ENCODE measurements at regions not wholly inside any gene's neighbourhood (a gene's known extent, or its start where the extent isn't known, plus 50 kb on each side); places are given as distances from the start of the nearest gene placed in this dataset.

DNA sequence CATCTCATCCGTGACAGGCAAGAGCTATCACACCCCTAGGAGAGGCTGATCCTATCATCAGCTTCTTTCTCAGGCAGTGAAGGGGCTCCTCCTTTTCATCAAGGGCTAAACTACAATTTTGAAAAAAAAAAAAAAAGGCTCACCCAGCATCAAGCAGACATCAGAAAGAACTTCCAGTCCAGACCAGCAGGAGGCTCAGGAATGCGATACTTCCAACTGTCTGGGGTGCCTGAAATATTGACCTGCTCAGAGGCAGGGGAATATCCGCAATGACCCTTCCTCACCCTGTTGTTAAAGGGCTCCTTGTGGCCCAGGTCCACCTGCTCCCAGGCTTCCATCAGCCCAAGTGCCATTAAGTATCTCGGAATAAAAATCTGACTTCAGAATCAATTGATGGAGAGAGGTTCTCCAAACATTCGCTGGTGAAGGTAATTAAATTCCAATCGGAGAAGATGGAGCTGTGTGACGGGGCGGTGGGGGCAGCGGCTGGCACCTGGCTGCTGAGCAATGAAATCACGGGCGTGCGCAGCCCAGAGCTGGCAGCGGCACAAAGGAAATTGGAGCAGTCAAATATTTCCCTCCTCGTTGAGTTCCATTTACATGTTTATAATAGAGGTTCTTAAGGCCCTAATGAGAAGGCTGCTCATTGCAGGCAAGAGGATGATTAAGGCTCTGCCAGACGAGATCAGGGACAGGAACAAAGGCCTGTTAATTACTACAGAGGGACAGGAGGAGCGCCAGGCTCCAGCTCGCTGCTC is 69.0 kb upstream of the THY1 start:
- TF ChIP-seq, protein P1, sequence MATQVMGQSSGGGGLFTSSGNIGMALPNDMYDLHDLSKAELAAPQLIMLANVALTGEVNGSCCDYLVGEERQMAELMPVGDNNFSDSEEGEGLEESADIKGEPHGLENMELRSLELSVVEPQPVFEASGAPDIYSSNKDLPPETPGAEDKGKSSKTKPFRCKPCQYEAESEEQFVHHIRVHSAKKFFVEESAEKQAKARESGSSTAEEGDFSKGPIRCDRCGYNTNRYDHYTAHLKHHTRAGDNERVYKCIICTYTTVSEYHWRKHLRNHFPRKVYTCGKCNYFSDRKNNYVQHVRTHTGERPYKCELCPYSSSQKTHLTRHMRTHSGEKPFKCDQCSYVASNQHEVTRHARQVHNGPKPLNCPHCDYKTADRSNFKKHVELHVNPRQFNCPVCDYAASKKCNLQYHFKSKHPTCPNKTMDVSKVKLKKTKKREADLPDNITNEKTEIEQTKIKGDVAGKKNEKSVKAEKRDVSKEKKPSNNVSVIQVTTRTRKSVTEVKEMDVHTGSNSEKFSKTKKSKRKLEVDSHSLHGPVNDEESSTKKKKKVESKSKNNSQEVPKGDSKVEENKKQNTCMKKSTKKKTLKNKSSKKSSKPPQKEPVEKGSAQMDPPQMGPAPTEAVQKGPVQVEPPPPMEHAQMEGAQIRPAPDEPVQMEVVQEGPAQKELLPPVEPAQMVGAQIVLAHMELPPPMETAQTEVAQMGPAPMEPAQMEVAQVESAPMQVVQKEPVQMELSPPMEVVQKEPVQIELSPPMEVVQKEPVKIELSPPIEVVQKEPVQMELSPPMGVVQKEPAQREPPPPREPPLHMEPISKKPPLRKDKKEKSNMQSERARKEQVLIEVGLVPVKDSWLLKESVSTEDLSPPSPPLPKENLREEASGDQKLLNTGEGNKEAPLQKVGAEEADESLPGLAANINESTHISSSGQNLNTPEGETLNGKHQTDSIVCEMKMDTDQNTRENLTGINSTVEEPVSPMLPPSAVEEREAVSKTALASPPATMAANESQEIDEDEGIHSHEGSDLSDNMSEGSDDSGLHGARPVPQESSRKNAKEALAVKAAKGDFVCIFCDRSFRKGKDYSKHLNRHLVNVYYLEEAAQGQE (IDR thresholded peaks at IDR 0.05; ENCODE audit: low read depth), result no peak
- no peak for TF ChIP-seq NFIC (IDR thresholded peaks at IDR 0.05)

Measured in Ishikawa (cell line).